IMR-90 (cell line): ENCODE measurements at regions not wholly inside any gene's neighbourhood (a gene's known extent, or its start where the extent isn't known, plus 50 kb on each side); places are given as distances from the start of the nearest gene placed in this dataset.

ENCODE experiments used
- ATAC-seq: fragments of 200-7000 bp; cut with Tn5 transposase; 2 replicates; pipeline ENCODE4 v1.9.1; 2020; ENCODE audit warnings: low read depth, mild to moderate bottlenecking, moderate library complexity
- BruUV-seq: library from RNA; stranded (reverse); fragments of 400-500 nt; replicated peaks from 2 replicates; lab custom pipeline; 2021; lab: Mats Ljungman, UMichigan
- CTCF ChIA-PET: fragments of 300-600 bp; formaldehyde crosslinking; extraction: SDS; loops from one replicate; lab custom pipeline; 2021; ENCODE audit warnings: antibody characterized with exemption; lab: Yijun Ruan, JAX
- POLR2A ChIA-PET: fragments of 300-600 bp; sonication (Branson Sonifier 250); formaldehyde crosslinking; loops from one replicate; lab custom pipeline; 2022; ENCODE audit warnings: antibody characterized with exemption; ENCODE audit not compliant: unreplicated experiment; lab: Charles Lee
- DNase-seq: peaks from one replicate; pipeline ENCODE4 v3.0.0; 2013
- H2AFZ ChIP-seq: replicated peaks from 2 replicates; pipeline ENCODE3; 2013; ENCODE audit warnings: low read length, mild to moderate bottlenecking; ENCODE audit not compliant: poor library complexity
- H2AK5ac ChIP-seq: 2 replicates; pipeline ENCODE4 v1.6.1; 2013; ENCODE audit warnings: low read depth, low read length, inconsistent platforms
- H2AK9ac ChIP-seq: replicated peaks from 2 replicates; pipeline ENCODE3; 2013; ENCODE audit warnings: mild to moderate bottlenecking, low read depth, low read length, moderate library complexity; ENCODE audit not compliant: poor library complexity
- H2BK120ac ChIP-seq: 2 replicates; pipeline ENCODE4 v1.6.1; 2013; ENCODE audit warnings: low read depth, low read length, inconsistent platforms
- H2BK15ac ChIP-seq: 3 replicates; pipeline ENCODE4 v1.6.1; 2013; ENCODE audit warnings: low read depth, low read length, inconsistent platforms
- H2BK20ac ChIP-seq: 2 replicates; pipeline ENCODE4 v1.6.1; 2013; ENCODE audit warnings: low read depth, mild to moderate bottlenecking, inconsistent platforms, low read length, moderate library complexity
- H2BK5ac ChIP-seq: 2 replicates; pipeline ENCODE4 v1.6.1; 2013; ENCODE audit warnings: mild to moderate bottlenecking, low read depth, low read length, inconsistent platforms; ENCODE audit not compliant: poor library complexity, severe bottlenecking
- H3K14ac ChIP-seq: replicated peaks from 2 replicates; pipeline ENCODE4 v1.6.1; 2013; ENCODE audit warnings: low read depth, low read length, inconsistent platforms
- H3K18ac ChIP-seq: 2 replicates; pipeline ENCODE4 v1.6.1; 2013; ENCODE audit warnings: low read depth, low read length, control low read depth
- H3K23ac ChIP-seq: 2 replicates; pipeline ENCODE4 v1.6.1; 2013; ENCODE audit warnings: low read depth, low read length, inconsistent platforms
- H3K27ac ChIP-seq: 2 replicates; pipeline ENCODE4 v1.5.1; 2013; ENCODE audit warnings: mild to moderate bottlenecking, control low read depth, low read length; ENCODE audit not compliant: insufficient read depth
- H3K27me3 ChIP-seq: 2 replicates; pipeline ENCODE4 v1.6.1; 2013; ENCODE audit warnings: low read length; ENCODE audit not compliant: control insufficient read depth, insufficient read depth
- H3K36me3 ChIP-seq: 2 replicates; pipeline ENCODE4 v1.6.1; 2013; ENCODE audit warnings: low read length, mixed read lengths; ENCODE audit not compliant: control insufficient read depth, insufficient read depth
- H3K4ac ChIP-seq: 2 replicates; pipeline ENCODE4 v1.6.1; 2013; ENCODE audit warnings: low read depth, low read length, inconsistent platforms
- H3K4me1 ChIP-seq: 2 replicates; pipeline ENCODE4 v1.6.1; 2013; ENCODE audit warnings: low read length, mixed read lengths; ENCODE audit not compliant: control insufficient read depth, insufficient read depth
- H3K4me2 ChIP-seq: 2 replicates; pipeline ENCODE4 v1.6.1; 2013; ENCODE audit warnings: low read depth, mild to moderate bottlenecking, control low read depth, low read length, moderate library complexity
- H3K4me3 ChIP-seq: 2 replicates; pipeline ENCODE4 v1.5.1; 2013; ENCODE audit warnings: low read depth, mild to moderate bottlenecking, control low read depth, low read length, moderate library complexity; ENCODE audit not compliant: insufficient read depth
- H3K56ac ChIP-seq: 2 replicates; pipeline ENCODE4 v1.6.1; 2013; ENCODE audit warnings: low read length, inconsistent platforms; ENCODE audit not compliant: insufficient read depth; ENCODE audit errors: extremely low read depth
- H3K79me1 ChIP-seq, 2 experiments: 2 replicates each; pipeline ENCODE4 v1.6.1; 2013; ENCODE audit warnings: low read length in 2 of 2, inconsistent platforms in 1 of 2, low read depth in 1 of 2
- H3K9ac ChIP-seq: 2 replicates; pipeline ENCODE4 v1.6.1; 2013; ENCODE audit warnings: low read depth, low read length, control low read depth
- H3K9me1 ChIP-seq: 2 replicates; pipeline ENCODE4 v1.6.1; 2013; ENCODE audit warnings: low read length, inconsistent platforms; ENCODE audit not compliant: insufficient read depth
- H3K9me3 ChIP-seq: 2 replicates; pipeline ENCODE4 v1.6.1; 2013; ENCODE audit warnings: low read length; ENCODE audit not compliant: control insufficient read depth, insufficient read depth
- H4K20me1 ChIP-seq: 2 replicates; pipeline ENCODE4 v1.6.1; 2013; ENCODE audit warnings: low read length, inconsistent platforms; ENCODE audit not compliant: insufficient read depth
- H4K5ac ChIP-seq: 2 replicates; pipeline ENCODE4 v1.6.1; 2013; ENCODE audit warnings: mild to moderate bottlenecking, low read depth, low read length, control low read depth
- H4K8ac ChIP-seq, 2 experiments: 2 replicates each; pipeline ENCODE4 v1.6.1; 2013; ENCODE audit warnings: low read depth in 2 of 2, low read length in 2 of 2, control low read depth in 1 of 2, inconsistent platforms in 1 of 2
- H4K91ac ChIP-seq: 2 replicates; pipeline ENCODE4 v1.6.1; 2013; ENCODE audit warnings: low read depth, low read length, inconsistent platforms; ENCODE audit not compliant: insufficient read depth
- MAFK ChIP-seq: IDR thresholded peaks from 2 replicates; pipeline ENCODE4 v1.6.1; 2012; ENCODE audit warnings: low read depth, low read length, improper control_type of control experiment
- SMC3 ChIP-seq: fragments of 150-350 bp; IDR thresholded peaks from 2 replicates; pipeline ENCODE4 v1.6.1; 2016; ENCODE audit warnings: low read depth, mild to moderate bottlenecking, antibody characterized with exemption, low read length, moderate library complexity
- WGBS, 2 experiments: methylation state at CpG; one replicate each; pipeline versions ENCODE4 v1.1.5 to v1.1.7; 2013; ENCODE audit warnings: missing lambda C conversion rate in 2 of 2; ENCODE audit not compliant: insufficient read length in 1 of 2; ENCODE audit errors: extremely low coverage in 2 of 2; 5-methylcytosine and 5-hydroxymethylcytosine counted together
- dilution Hi-C: fragments of 300-500 bp; cut with HindIII; formaldehyde crosslinking; loops from one replicate; pipeline ENCODE4 v1.14.3; 2018; ENCODE audit warnings: low sequenced_read_pairs; ENCODE audit not compliant: unreplicated experiment
- in situ Hi-C: fragments of 300-500 bp; cut with MboI; formaldehyde crosslinking; loops from 3 replicates; pipeline ENCODE4 v1.14.3; 2019; ENCODE audit warnings: low sequenced_read_pairs, inconsistent platforms, mixed read lengths
- intact Hi-C: fragments of 100-400 bp; cut with micrococcal nuclease; formaldehyde crosslinking; loops from 2 replicates; pipeline ENCODE4 v1.10.0; 2022

- Histone ChIP-seq H3K9me1 (no peaks in the 10 kb centered on the region), H3K9ac (no peak overlapping the region), H2BK20ac (no peak overlapping the region), H3K4me2 (no peak overlapping the region), H3K18ac (no peak overlapping the region), H3K79me1 (no peaks in the 10 kb centered on the region), H3K27ac (no peak overlapping the region), H2BK15ac (no peak overlapping the region), H2AK9ac (no peak overlapping the region), H2AFZ (no peak overlapping the region), H2BK120ac (no peak overlapping the region), H3K4ac (no peak overlapping the region), H3K4me1 (no peaks in the 10 kb centered on the region), H4K8ac (no peak overlapping the region), H3K23ac (no peak overlapping the region), H3K14ac (no peak overlapping the region), H2AK5ac (no peak overlapping the region), H3K56ac (no peak overlapping the region), H4K20me1 (no peaks in the 10 kb centered on the region), H4K91ac (no peak overlapping the region), H3K36me3 (no peaks in the 10 kb centered on the region), H3K4me3 (no peak overlapping the region), H4K5ac (no peak overlapping the region), H3K27me3 (no peaks in the 10 kb centered on the region; the same call in none of the 2 replicates), H3K9me3 (no peaks in the 10 kb centered on the region), H2BK5ac (no peak overlapping the region)
- intact Hi-C loops (no loop called here), in situ Hi-C loops (no loop called here), dilution Hi-C loops (no loop called here)
- POLR2A ChIA-PET, result no interaction called here
- TF ChIP-seq MAFK, result no peak
- TF ChIP-seq SMC3, result no peak
- BruUV-seq, result no TSS peak
- ATAC-seq (no peak), DNase-seq (no peak)
- CTCF ChIA-PET, result no interaction called here
- 73% methylated on average over 2 of the region's 3 CpGs; no CpG with 5 or more reads in 1 of the 2 experiments for WGBS, 2 experiments
Measured at GRCh38 chr4:146073517-146073916, 102.0 kb upstream of the LSM6 start.
